ENCODE measurements at regions not wholly inside any gene's neighbourhood (a gene's known extent, or its start where the extent isn't known, plus 50 kb on each side); places are given as distances from the start of the nearest gene placed in this dataset.

DNA sequence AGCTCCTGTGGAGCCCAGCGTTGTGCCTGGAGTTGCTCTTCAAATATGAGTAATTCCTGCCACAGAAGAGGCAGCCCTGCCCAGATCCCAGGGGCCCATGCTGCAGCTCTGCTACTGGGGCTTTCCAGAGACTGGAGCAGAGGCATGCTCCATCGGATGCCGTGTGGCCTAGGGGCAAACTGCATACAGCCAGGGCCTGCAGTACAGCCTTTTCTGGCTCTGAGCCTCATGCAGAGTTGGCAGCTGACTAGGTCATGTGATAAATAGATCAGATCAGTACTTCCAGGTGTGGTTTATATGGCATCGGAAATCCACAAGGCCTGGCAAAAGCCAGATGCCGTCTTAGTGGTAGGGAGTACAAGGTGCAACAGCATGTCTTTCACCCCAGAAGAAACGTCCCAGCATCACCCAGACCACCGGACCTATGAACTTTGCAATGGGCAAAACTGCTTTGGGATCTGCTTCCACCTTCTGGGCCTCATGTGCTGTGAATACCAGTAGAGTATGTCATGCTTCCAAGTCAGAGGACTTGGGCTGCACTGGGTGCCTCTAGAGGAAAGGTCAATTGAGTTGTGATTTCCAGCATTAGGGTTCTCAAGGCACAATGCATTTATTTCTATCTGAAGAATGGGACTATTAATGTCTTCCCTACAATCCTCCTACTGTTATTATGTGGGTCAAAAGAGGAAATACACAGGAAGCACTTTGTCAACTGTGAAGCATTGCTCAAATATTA, 250.7 kb upstream of the ZNF32 start:
- no peak overlapping the region for H3K4me3 ChIP-seq (ENCODE audit: low read length)
- TF ChIP-seq CTCF (IDR thresholded peaks at IDR 0.05; ENCODE audit: insufficient read depth, low read depth, low read length, missing control alignments), result no peak
- DNase-seq (ENCODE audit: low read depth), result no peak

DNA sequence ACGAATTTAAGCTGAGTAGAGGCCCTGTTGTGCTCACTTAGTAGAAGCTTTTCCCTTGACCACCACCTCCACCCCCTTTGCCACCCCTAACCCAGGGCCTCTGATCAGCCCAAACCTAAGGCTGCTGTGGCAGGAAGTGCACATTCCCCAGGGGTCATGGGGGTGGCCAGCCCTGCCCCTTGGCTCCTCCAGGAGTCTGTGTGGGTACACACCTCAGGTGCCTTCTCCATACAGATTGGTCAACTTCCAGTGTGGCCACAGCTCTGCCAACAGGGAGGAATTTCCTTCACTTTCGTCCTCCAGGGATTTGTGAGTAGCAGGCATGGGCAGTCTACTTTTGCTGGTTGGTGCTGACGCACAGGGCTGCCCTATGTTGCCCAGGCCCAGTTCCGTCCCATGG, 249.9 kb upstream of the ZNF32 start:
- DNase-seq (ENCODE audit: low read depth), result no peak
- no peak overlapping the region for H3K4me3 ChIP-seq (ENCODE audit: low read length)
- no peak for TF ChIP-seq CTCF (IDR thresholded peaks at IDR 0.05; ENCODE audit: insufficient read depth, low read depth, low read length, missing control alignments)

DNA sequence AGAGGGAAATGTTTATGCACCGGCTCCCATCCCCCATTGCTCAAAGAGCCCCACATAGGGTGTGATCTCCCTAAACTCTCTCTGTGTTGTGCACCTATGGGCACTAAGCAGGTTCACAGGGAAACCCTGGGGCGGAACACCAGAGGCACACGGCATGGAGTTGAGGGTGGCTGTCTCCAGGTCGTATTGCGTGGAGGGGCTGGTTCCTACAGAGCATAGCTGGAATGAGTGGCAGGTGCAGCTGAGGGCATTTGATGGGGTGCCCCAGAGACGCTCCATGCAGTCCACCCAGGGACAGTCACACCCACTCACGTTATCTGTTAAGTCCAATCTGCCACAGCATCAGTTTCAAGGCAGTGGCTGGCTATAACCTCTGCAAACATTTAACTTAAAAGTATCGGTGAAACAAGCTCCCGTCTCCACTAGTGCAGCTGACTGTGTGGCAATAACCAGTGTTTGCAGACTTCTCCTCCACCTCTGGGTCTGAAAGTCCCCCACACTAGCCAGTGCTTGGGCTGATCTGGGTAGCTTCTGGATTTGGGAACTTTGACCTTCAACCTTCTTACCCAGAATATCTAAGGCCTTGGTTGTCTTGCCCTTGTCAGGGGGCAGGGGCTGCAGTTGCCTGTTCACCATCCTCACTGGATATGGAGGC, 249.2 kb upstream of the ZNF32 start:
- no peak overlapping the region for H3K4me3 ChIP-seq (ENCODE audit: low read length)
- no peak for DNase-seq (ENCODE audit: low read depth)
- TF ChIP-seq CTCF (IDR thresholded peaks at IDR 0.05; ENCODE audit: insufficient read depth, low read depth, low read length, missing control alignments), result no peak

GRCh38 chr10:43892062-43892770, 243.5 kb upstream of the ZNF32 start:
- TF ChIP-seq CTCF (IDR thresholded peaks at IDR 0.05; ENCODE audit: insufficient read depth, low read depth, low read length, missing control alignments), result no peak
- no peak overlapping the region for H3K4me3 ChIP-seq (ENCODE audit: low read length)
- DNase-seq (ENCODE audit: low read depth), result no peak

DNA sequence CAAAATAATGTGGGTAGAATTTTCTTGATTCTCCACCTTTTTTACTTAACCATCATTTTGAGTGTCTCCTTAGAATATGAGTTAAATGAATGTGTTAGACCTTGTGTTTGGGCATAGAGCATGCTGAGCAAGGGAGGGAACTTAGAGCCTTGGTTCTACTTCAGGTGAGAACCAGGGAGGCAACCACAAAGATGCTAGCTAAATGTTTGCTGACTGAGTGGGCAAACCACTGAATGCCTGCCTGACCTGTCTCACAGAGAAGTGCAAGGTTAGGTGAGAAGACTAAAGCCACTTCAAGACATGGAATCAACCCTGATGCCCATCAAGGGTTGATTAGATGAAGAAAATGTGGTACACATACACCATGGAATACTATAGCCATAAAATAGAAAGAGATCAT, 242.6 kb upstream of the ZNF32 start:
- no peak for TF ChIP-seq CTCF (IDR thresholded peaks at IDR 0.05; ENCODE audit: insufficient read depth, low read depth, low read length, missing control alignments)
- no peak for DNase-seq (ENCODE audit: low read depth)
- H3K4me3 ChIP-seq (ENCODE audit: low read length), result no peak overlapping the region

GRCh38 chr10:43890124-43890523, 241.4 kb upstream of the ZNF32 start:
- TF ChIP-seq CTCF (IDR thresholded peaks at IDR 0.05; ENCODE audit: insufficient read depth, low read depth, low read length, missing control alignments), result no peak
- no peak for DNase-seq (ENCODE audit: low read depth)
- no peak overlapping the region for H3K4me3 ChIP-seq (ENCODE audit: low read length)

Data from epithelial cell of esophagus (primary cell).